Mammary epithelial cell (primary cell): ENCODE measurements at regions not wholly inside any gene's neighbourhood (a gene's known extent, or its start where the extent isn't known, plus 50 kb on each side); places are given as distances from the start of the nearest gene placed in this dataset.

Experiments
- CTCF ChIP-seq, 2 donors: IDR thresholded peaks in 1 of 2; conservative IDR thresholded peaks in 1 of 2; 2 replicates each; pipeline ENCODE4 v1.5.1; 2011 to 2012; ENCODE audit warnings: inconsistent platforms in 2 of 2, low read length in 2 of 2, mild to moderate bottlenecking in 2 of 2, control low read depth in 1 of 2, low read depth in 1 of 2; ENCODE audit not compliant: insufficient read depth in 1 of 2; ENCODE audit errors: extremely low read depth in 1 of 2
- EZH2 ChIP-seq: IDR thresholded peaks from 2 replicates; pipeline ENCODE4 v1.6.1; 2012; ENCODE audit warnings: low read length, inconsistent platforms, borderline replicate concordance

- no peak for TF ChIP-seq CTCF (conservative IDR thresholded peaks at IDR 0.05 in 1 of 2, IDR thresholded peaks at IDR 0.05 in 1 of 2; ENCODE audit: extremely low read depth in 1 of 2, insufficient read depth in 1 of 2, low read depth in 1 of 2, low read length in 2 of 2)
- no peak for TF ChIP-seq EZH2
These were observed 584.0 kb upstream of the RAG2 start for GRCh38 chr11:37182031-37182430.
